ENCODE measurements at regions not wholly inside any gene's neighbourhood (a gene's known extent, or its start where the extent isn't known, plus 50 kb on each side); places are given as distances from the start of the nearest gene placed in this dataset.

DNA sequence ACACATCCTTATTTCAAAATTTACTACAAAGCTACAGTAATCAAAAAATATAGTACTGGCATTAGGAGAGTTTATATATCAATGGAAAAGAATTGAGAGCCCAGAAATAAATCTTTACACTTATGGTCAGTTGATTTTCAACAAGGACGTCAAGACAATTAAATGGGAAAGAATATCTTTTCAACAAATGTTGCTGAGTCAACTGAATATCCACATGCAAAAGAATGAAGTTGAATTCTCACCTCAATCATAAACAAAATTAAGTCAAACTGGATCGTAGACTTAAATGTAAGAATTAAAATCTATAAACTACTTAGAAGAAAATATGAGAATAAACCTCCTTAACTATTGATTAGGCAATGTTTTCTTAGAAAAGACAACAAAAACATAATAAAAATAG is 61.5 kb upstream of the PRR16 start:
- TF ChIP-seq, protein P1, sequence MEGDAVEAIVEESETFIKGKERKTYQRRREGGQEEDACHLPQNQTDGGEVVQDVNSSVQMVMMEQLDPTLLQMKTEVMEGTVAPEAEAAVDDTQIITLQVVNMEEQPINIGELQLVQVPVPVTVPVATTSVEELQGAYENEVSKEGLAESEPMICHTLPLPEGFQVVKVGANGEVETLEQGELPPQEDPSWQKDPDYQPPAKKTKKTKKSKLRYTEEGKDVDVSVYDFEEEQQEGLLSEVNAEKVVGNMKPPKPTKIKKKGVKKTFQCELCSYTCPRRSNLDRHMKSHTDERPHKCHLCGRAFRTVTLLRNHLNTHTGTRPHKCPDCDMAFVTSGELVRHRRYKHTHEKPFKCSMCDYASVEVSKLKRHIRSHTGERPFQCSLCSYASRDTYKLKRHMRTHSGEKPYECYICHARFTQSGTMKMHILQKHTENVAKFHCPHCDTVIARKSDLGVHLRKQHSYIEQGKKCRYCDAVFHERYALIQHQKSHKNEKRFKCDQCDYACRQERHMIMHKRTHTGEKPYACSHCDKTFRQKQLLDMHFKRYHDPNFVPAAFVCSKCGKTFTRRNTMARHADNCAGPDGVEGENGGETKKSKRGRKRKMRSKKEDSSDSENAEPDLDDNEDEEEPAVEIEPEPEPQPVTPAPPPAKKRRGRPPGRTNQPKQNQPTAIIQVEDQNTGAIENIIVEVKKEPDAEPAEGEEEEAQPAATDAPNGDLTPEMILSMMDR (IDR thresholded peaks at IDR 0.05) = no peak
- TF ChIP-seq POLR2A (IDR thresholded peaks at IDR 0.05) = no peak
